ENCODE measurements at regions not wholly inside any gene's neighbourhood (a gene's known extent, or its start where the extent isn't known, plus 50 kb on each side); places are given as distances from the start of the nearest gene placed in this dataset.

GRCh38 chr12:73106296-73106695, 834.1 kb downstream of the TRHDE start:
- TF ChIP-seq RAD21 (IDR thresholded peaks at IDR 0.05) (no peak), EGR1 (IDR thresholded peaks at IDR 0.05; ENCODE audit: low read depth in 2 of 2) (no peak), SP1 (IDR thresholded peaks at IDR 0.05) (no peak), MAX (IDR thresholded peaks at IDR 0.05) (no peak), TAF1 (conservative IDR thresholded peaks at IDR 0.05) (no peak), ATF3 (IDR thresholded peaks at IDR 0.05) (no peak), HNF4A (conservative IDR thresholded peaks at IDR 0.05) (no peak), GABPA (IDR thresholded peaks at IDR 0.05 in 1 of 2, conservative IDR thresholded peaks at IDR 0.05 in 1 of 2) (no peak), YY1 (IDR thresholded peaks at IDR 0.05) (no peak), FOXA1 (IDR thresholded peaks at IDR 0.05) (no peak), RXRA (IDR thresholded peaks at IDR 0.05) (no peak)
- TF ChIP-seq, protein P1, sequence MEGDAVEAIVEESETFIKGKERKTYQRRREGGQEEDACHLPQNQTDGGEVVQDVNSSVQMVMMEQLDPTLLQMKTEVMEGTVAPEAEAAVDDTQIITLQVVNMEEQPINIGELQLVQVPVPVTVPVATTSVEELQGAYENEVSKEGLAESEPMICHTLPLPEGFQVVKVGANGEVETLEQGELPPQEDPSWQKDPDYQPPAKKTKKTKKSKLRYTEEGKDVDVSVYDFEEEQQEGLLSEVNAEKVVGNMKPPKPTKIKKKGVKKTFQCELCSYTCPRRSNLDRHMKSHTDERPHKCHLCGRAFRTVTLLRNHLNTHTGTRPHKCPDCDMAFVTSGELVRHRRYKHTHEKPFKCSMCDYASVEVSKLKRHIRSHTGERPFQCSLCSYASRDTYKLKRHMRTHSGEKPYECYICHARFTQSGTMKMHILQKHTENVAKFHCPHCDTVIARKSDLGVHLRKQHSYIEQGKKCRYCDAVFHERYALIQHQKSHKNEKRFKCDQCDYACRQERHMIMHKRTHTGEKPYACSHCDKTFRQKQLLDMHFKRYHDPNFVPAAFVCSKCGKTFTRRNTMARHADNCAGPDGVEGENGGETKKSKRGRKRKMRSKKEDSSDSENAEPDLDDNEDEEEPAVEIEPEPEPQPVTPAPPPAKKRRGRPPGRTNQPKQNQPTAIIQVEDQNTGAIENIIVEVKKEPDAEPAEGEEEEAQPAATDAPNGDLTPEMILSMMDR (IDR thresholded peaks at IDR 0.05; ENCODE audit: low read depth, low read length, missing input control): no peak
- TF ChIP-seq, protein P2, sequence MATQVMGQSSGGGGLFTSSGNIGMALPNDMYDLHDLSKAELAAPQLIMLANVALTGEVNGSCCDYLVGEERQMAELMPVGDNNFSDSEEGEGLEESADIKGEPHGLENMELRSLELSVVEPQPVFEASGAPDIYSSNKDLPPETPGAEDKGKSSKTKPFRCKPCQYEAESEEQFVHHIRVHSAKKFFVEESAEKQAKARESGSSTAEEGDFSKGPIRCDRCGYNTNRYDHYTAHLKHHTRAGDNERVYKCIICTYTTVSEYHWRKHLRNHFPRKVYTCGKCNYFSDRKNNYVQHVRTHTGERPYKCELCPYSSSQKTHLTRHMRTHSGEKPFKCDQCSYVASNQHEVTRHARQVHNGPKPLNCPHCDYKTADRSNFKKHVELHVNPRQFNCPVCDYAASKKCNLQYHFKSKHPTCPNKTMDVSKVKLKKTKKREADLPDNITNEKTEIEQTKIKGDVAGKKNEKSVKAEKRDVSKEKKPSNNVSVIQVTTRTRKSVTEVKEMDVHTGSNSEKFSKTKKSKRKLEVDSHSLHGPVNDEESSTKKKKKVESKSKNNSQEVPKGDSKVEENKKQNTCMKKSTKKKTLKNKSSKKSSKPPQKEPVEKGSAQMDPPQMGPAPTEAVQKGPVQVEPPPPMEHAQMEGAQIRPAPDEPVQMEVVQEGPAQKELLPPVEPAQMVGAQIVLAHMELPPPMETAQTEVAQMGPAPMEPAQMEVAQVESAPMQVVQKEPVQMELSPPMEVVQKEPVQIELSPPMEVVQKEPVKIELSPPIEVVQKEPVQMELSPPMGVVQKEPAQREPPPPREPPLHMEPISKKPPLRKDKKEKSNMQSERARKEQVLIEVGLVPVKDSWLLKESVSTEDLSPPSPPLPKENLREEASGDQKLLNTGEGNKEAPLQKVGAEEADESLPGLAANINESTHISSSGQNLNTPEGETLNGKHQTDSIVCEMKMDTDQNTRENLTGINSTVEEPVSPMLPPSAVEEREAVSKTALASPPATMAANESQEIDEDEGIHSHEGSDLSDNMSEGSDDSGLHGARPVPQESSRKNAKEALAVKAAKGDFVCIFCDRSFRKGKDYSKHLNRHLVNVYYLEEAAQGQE (IDR thresholded peaks at IDR 0.05): no peak
- TF ChIP-seq, protein P3, sequence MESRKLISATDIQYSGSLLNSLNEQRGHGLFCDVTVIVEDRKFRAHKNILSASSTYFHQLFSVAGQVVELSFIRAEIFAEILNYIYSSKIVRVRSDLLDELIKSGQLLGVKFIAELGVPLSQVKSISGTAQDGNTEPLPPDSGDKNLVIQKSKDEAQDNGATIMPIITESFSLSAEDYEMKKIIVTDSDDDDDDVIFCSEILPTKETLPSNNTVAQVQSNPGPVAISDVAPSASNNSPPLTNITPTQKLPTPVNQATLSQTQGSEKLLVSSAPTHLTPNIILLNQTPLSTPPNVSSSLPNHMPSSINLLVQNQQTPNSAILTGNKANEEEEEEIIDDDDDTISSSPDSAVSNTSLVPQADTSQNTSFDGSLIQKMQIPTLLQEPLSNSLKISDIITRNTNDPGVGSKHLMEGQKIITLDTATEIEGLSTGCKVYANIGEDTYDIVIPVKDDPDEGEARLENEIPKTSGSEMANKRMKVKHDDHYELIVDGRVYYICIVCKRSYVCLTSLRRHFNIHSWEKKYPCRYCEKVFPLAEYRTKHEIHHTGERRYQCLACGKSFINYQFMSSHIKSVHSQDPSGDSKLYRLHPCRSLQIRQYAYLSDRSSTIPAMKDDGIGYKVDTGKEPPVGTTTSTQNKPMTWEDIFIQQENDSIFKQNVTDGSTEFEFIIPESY (IDR thresholded peaks at IDR 0.05): no peak
